ENCODE measurements at regions not wholly inside any gene's neighbourhood (a gene's known extent, or its start where the extent isn't known, plus 50 kb on each side); places are given as distances from the start of the nearest gene placed in this dataset.

- no peak overlapping the region for H3K4me3 ChIP-seq (ENCODE audit: low read depth, low read length)
- no peaks in the 10 kb centered on the region for H3K27me3 ChIP-seq (ENCODE audit: control insufficient read depth, insufficient read depth, low read length)
- no peaks in the 10 kb centered on the region for H3K36me3 ChIP-seq (ENCODE audit: control insufficient read depth, insufficient read depth, low read length)
- no peak for DNase-seq (ENCODE audit: low read depth)
- TF ChIP-seq, protein P1, sequence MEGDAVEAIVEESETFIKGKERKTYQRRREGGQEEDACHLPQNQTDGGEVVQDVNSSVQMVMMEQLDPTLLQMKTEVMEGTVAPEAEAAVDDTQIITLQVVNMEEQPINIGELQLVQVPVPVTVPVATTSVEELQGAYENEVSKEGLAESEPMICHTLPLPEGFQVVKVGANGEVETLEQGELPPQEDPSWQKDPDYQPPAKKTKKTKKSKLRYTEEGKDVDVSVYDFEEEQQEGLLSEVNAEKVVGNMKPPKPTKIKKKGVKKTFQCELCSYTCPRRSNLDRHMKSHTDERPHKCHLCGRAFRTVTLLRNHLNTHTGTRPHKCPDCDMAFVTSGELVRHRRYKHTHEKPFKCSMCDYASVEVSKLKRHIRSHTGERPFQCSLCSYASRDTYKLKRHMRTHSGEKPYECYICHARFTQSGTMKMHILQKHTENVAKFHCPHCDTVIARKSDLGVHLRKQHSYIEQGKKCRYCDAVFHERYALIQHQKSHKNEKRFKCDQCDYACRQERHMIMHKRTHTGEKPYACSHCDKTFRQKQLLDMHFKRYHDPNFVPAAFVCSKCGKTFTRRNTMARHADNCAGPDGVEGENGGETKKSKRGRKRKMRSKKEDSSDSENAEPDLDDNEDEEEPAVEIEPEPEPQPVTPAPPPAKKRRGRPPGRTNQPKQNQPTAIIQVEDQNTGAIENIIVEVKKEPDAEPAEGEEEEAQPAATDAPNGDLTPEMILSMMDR (IDR thresholded peaks at IDR 0.05; ENCODE audit: insufficient read depth, low read length, poor library complexity, severe bottlenecking) = no peak
Observed at GRCh38 chr14:46499521-46499920, 152.1 kb downstream of the RPL10L start.

- TF ChIP-seq, protein P1 (IDR thresholded peaks at IDR 0.05; ENCODE audit: insufficient read depth, low read length, poor library complexity, severe bottlenecking) = no peak
- Histone ChIP-seq H3K27me3 (ENCODE audit: control insufficient read depth, insufficient read depth, low read length) (no peaks in the 10 kb centered on the region), H3K4me3 (ENCODE audit: low read depth, low read length) (no peak overlapping the region), H3K36me3 (ENCODE audit: control insufficient read depth, insufficient read depth, low read length) (no peaks in the 10 kb centered on the region)
- no peak for DNase-seq (ENCODE audit: low read depth)
Observed at GRCh38 chr14:46496409-46496808, 155.2 kb downstream of the RPL10L start.

GRCh38 chr14:46490238-46490685 is 161.3 kb downstream of the RPL10L start:
- no peak for DNase-seq (ENCODE audit: low read depth)
- TF ChIP-seq, protein P1 (IDR thresholded peaks at IDR 0.05; ENCODE audit: insufficient read depth, low read length, poor library complexity, severe bottlenecking) = peak; percentile 42
- no peaks in the 10 kb centered on the region for H3K27me3 ChIP-seq (ENCODE audit: control insufficient read depth, insufficient read depth, low read length)
- H3K4me3 ChIP-seq (ENCODE audit: low read depth, low read length) = no peak overlapping the region
- H3K36me3 ChIP-seq (ENCODE audit: control insufficient read depth, insufficient read depth, low read length) = no peaks in the 10 kb centered on the region

DNA sequence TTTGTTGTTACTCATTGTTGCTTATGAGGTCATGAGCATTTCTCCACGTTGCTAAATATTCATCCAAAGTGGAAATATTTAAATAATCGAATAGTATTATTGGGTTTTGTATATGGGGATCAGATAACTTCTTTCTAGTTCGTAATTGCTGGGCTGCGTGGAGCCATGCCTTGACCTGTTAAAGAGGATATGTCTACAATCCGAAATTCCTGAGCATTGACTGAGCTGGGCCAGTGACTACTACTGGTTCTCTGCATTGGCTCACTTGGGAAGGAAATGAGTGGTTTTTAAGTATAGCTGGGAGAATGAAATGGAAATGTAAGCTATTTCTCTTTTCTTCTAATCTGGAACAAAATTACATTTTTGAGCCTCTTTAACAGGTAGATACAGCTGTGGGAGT is 163.2 kb downstream of the RPL10L start:
- DNase-seq (ENCODE audit: low read depth) = no peak
- H3K36me3 ChIP-seq (ENCODE audit: control insufficient read depth, insufficient read depth, low read length) = no peaks in the 10 kb centered on the region
- TF ChIP-seq, protein P1 (IDR thresholded peaks at IDR 0.05; ENCODE audit: insufficient read depth, low read length, poor library complexity, severe bottlenecking) = no peak
- H3K4me3 ChIP-seq (ENCODE audit: low read depth, low read length) = no peak overlapping the region
- no peaks in the 10 kb centered on the region for H3K27me3 ChIP-seq (ENCODE audit: control insufficient read depth, insufficient read depth, low read length)

- no peaks in the 10 kb centered on the region for H3K36me3 ChIP-seq (ENCODE audit: control insufficient read depth, insufficient read depth, low read length)
- H3K27me3 ChIP-seq (ENCODE audit: control insufficient read depth, insufficient read depth, low read length) = no peaks in the 10 kb centered on the region
- no peak overlapping the region for H3K4me3 ChIP-seq (ENCODE audit: low read depth, low read length)
- no peak for DNase-seq (ENCODE audit: low read depth)
- TF ChIP-seq, protein P1 (IDR thresholded peaks at IDR 0.05; ENCODE audit: insufficient read depth, low read length, poor library complexity, severe bottlenecking) = no peak
Observed at GRCh38 chr14:46487582-46488350, 163.8 kb downstream of the RPL10L start.

DNA sequence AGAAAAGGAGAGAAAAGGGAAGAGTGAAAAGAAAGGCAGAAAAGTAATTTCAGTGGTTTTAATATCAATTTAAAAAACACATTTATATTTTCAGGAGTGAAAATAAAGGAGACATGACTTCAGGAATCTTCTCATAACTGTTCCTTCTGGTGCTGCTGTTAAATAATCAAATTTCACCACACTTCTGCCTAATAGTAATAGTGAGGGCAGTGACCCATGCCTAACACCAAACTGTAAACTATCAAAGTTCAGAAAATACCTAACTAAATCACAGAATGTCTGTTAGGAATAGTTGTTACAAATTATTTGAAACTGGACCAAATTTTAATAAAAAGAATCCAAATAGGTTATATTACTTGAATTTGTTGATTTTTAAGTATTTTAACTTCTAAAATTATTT is 169.4 kb downstream of the RPL10L start:
- H3K36me3 ChIP-seq (ENCODE audit: control insufficient read depth, insufficient read depth, low read length) = no peaks in the 10 kb centered on the region

More for the DNA sequence above, 169.4 kb downstream of the RPL10L start:
- TF ChIP-seq, protein P1 (IDR thresholded peaks at IDR 0.05; ENCODE audit: insufficient read depth, low read length, poor library complexity, severe bottlenecking) = no peak
- H3K27me3 ChIP-seq (ENCODE audit: control insufficient read depth, insufficient read depth, low read length) = no peaks in the 10 kb centered on the region
- DNase-seq (ENCODE audit: low read depth) = no peak
- H3K4me3 ChIP-seq (ENCODE audit: low read depth, low read length) = no peak overlapping the region

Measured in kidney epithelial cell (primary cell).